Neural progenitor cell (in vitro differentiated cells): ENCODE measurements at regions not wholly inside any gene's neighbourhood (a gene's known extent, or its start where the extent isn't known, plus 50 kb on each side); places are given as distances from the start of the nearest gene placed in this dataset.

ENCODE experiments used
- CTCF ChIP-seq: fragments of 200-600 bp; sonication (generic); IDR thresholded peaks from 2 replicates; pipeline ENCODE4 v1.5.1; 2017; ENCODE audit warnings: antibody characterized with exemption, mild to moderate bottlenecking
- EZH2 ChIP-seq: fragments of 200-600 bp; sonication (generic); IDR thresholded peaks from 2 replicates; pipeline ENCODE4 v1.6.1; 2017; ENCODE audit warnings: antibody characterized with exemption, mild to moderate bottlenecking, moderate library complexity
- EZH2phosphoT487 ChIP-seq: fragments of 200-600 bp; sonication (generic); IDR thresholded peaks from 2 replicates; pipeline ENCODE4 v1.6.1; 2017; ENCODE audit warnings: antibody characterized with exemption

GRCh38 chr2:181753686-181754085, 73.4 kb upstream of the NEUROD1 start:
- TF ChIP-seq CTCF (no peak), EZH2 (no peak), EZH2phosphoT487 (no peak)
